ENCODE measurements at regions not wholly inside any gene's neighbourhood (a gene's known extent, or its start where the extent isn't known, plus 50 kb on each side); places are given as distances from the start of the nearest gene placed in this dataset.

- Histone ChIP-seq H2AFZ (ENCODE audit: low read length) (no peak overlapping the region), H3K4me1 (ENCODE audit: insufficient read depth, low read length, severe bottlenecking) (no peaks in the 10 kb centered on the region), H3K4me2 (ENCODE audit: low read length) (no peak overlapping the region), H3K27me3 (ENCODE audit: insufficient read depth, low read length) (no peaks in the 10 kb centered on the region), H3F3A (ENCODE audit: insufficient read depth, low read length) (no peaks in the 10 kb centered on the region), H3K9me2 (ENCODE audit: low read depth, low read length) (no peaks in the 10 kb centered on the region), H3K36me3 (ENCODE audit: insufficient read depth, low read length) (no peaks in the 10 kb centered on the region; the same call in 1 of the 2 replicates), H3K27ac (ENCODE audit: low read depth, low read length, poor library complexity, severe bottlenecking) (no peak overlapping the region), H3K4me3 (ENCODE audit: low read depth, low read length, poor library complexity, severe bottlenecking) (no peak overlapping the region), H4K20me1 (ENCODE audit: insufficient read depth, low read length) (no peaks in the 10 kb centered on the region), H3K79me2 (ENCODE audit: insufficient read depth, low read length) (no peaks in the 10 kb centered on the region), H3K9me3 (ENCODE audit: low read length) (no peaks in the 10 kb centered on the region), H3K9ac (ENCODE audit: low read length) (no peak overlapping the region)
- TF ChIP-seq EZH2 (IDR thresholded peaks at IDR 0.05; ENCODE audit: borderline replicate concordance, low read length) (no peak), CTCF (IDR thresholded peaks at IDR 0.05; ENCODE audit: low read length) (no peak)
Measured at GRCh38 chr4:123667991-123668390, 271.4 kb downstream of the SPRY1 start.

- H3K4me3 ChIP-seq (ENCODE audit: low read depth, low read length, poor library complexity, severe bottlenecking), result no peak overlapping the region
- no peak overlapping the region for H2AFZ ChIP-seq (ENCODE audit: low read length)
- H3K27ac ChIP-seq (ENCODE audit: low read depth, low read length, poor library complexity, severe bottlenecking), result no peak overlapping the region
- no peak overlapping the region for H3K4me2 ChIP-seq (ENCODE audit: low read length)
- no peaks in the 10 kb centered on the region for H3K27me3 ChIP-seq (ENCODE audit: insufficient read depth, low read length)
- no peaks in the 10 kb centered on the region for H3K4me1 ChIP-seq (ENCODE audit: insufficient read depth, low read length, severe bottlenecking)
- H3K9me2 ChIP-seq (ENCODE audit: low read depth, low read length), result no peaks in the 10 kb centered on the region
- no peak overlapping the region for H3K9ac ChIP-seq (ENCODE audit: low read length)
- no peaks in the 10 kb centered on the region for H3K79me2 ChIP-seq (ENCODE audit: insufficient read depth, low read length)
- no peak for TF ChIP-seq EZH2 (IDR thresholded peaks at IDR 0.05; ENCODE audit: borderline replicate concordance, low read length)
- H3K9me3 ChIP-seq (ENCODE audit: low read length), result no peaks in the 10 kb centered on the region
- no peaks in the 10 kb centered on the region for H4K20me1 ChIP-seq (ENCODE audit: insufficient read depth, low read length)
- no peaks in the 10 kb centered on the region; the same call in 1 of the 2 replicates for H3K36me3 ChIP-seq (ENCODE audit: insufficient read depth, low read length)
- no peaks in the 10 kb centered on the region for H3F3A ChIP-seq (ENCODE audit: insufficient read depth, low read length)
Measured at GRCh38 chr4:123671636-123672404, 275.2 kb downstream of the SPRY1 start.

GRCh38 chr4:123672987-123673386 lies 276.4 kb downstream of the SPRY1 start:
- H3K9me3 ChIP-seq (ENCODE audit: low read length), result no peaks in the 10 kb centered on the region
- H3K9ac ChIP-seq (ENCODE audit: low read length), result no peak overlapping the region
- H3K36me3 ChIP-seq (ENCODE audit: insufficient read depth, low read length), result no peaks in the 10 kb centered on the region
- no peak overlapping the region for H2AFZ ChIP-seq (ENCODE audit: low read length)
- H3F3A ChIP-seq (ENCODE audit: insufficient read depth, low read length), result no peaks in the 10 kb centered on the region
- no peaks in the 10 kb centered on the region for H3K9me2 ChIP-seq (ENCODE audit: low read depth, low read length)
- no peaks in the 10 kb centered on the region for H3K27me3 ChIP-seq (ENCODE audit: insufficient read depth, low read length)
- no peak for TF ChIP-seq CTCF (IDR thresholded peaks at IDR 0.05; ENCODE audit: low read length)
- TF ChIP-seq EZH2 (IDR thresholded peaks at IDR 0.05; ENCODE audit: borderline replicate concordance, low read length), result no peak
- H3K4me3 ChIP-seq (ENCODE audit: low read depth, low read length, poor library complexity, severe bottlenecking), result no peak overlapping the region
- no peaks in the 10 kb centered on the region for H3K79me2 ChIP-seq (ENCODE audit: insufficient read depth, low read length)
- H3K4me2 ChIP-seq (ENCODE audit: low read length), result no peak overlapping the region
- H3K4me1 ChIP-seq (ENCODE audit: insufficient read depth, low read length, severe bottlenecking), result no peaks in the 10 kb centered on the region
- H3K27ac ChIP-seq (ENCODE audit: low read depth, low read length, poor library complexity, severe bottlenecking), result no peak overlapping the region
- H4K20me1 ChIP-seq (ENCODE audit: insufficient read depth, low read length), result no peaks in the 10 kb centered on the region

GRCh38 chr4:123673971-123674370 lies 277.4 kb downstream of the SPRY1 start:
- H2AFZ ChIP-seq (ENCODE audit: low read length), result no peak overlapping the region
- no peaks in the 10 kb centered on the region for H3F3A ChIP-seq (ENCODE audit: insufficient read depth, low read length)
- no peaks in the 10 kb centered on the region for H3K79me2 ChIP-seq (ENCODE audit: insufficient read depth, low read length)
- H3K4me2 ChIP-seq (ENCODE audit: low read length), result no peak overlapping the region
- no peak overlapping the region for H3K4me3 ChIP-seq (ENCODE audit: low read depth, low read length, poor library complexity, severe bottlenecking)
- no peaks in the 10 kb centered on the region for H4K20me1 ChIP-seq (ENCODE audit: insufficient read depth, low read length)
- H3K36me3 ChIP-seq (ENCODE audit: insufficient read depth, low read length), result no peaks in the 10 kb centered on the region
- TF ChIP-seq EZH2 (IDR thresholded peaks at IDR 0.05; ENCODE audit: borderline replicate concordance, low read length) (no peak), CTCF (IDR thresholded peaks at IDR 0.05; ENCODE audit: low read length) (no peak)
- no peaks in the 10 kb centered on the region for H3K27me3 ChIP-seq (ENCODE audit: insufficient read depth, low read length)
- no peak overlapping the region for H3K27ac ChIP-seq (ENCODE audit: low read depth, low read length, poor library complexity, severe bottlenecking)
- no peak overlapping the region for H3K9ac ChIP-seq (ENCODE audit: low read length)
- H3K9me2 ChIP-seq (ENCODE audit: low read depth, low read length), result no peaks in the 10 kb centered on the region
- no peaks in the 10 kb centered on the region for H3K4me1 ChIP-seq (ENCODE audit: insufficient read depth, low read length, severe bottlenecking)
- no peaks in the 10 kb centered on the region for H3K9me3 ChIP-seq (ENCODE audit: low read length)
